Loucy (cell line): ENCODE measurements at regions not wholly inside any gene's neighbourhood (a gene's known extent, or its start where the extent isn't known, plus 50 kb on each side); places are given as distances from the start of the nearest gene placed in this dataset.

ENCODE experiments used
- H2AFZ ChIP-seq: fragments of 200-600 bp; sonication (generic); 2 replicates; pipeline ENCODE4 v1.6.0; 2016; ENCODE audit warnings: antibody characterized with exemption, mild to moderate bottlenecking, low read length, moderate library complexity
- H3F3A ChIP-seq: fragments of 200-600 bp; 2 replicates; pipeline ENCODE4 v1.6.0; 2016; ENCODE audit warnings: antibody characterized with exemption, low read depth, mild to moderate bottlenecking
- H3K27me3 ChIP-seq: fragments of 200-600 bp; sonication (generic); 2 replicates; pipeline ENCODE4 v1.6.1; 2014; ENCODE audit warnings: low read length, mild to moderate bottlenecking; ENCODE audit not compliant: insufficient read depth, poor library complexity, severe bottlenecking
- H3K36me3 ChIP-seq: fragments of 200-600 bp; sonication (generic); 2 replicates; pipeline ENCODE4 v1.6.1; 2016; ENCODE audit warnings: low read length; ENCODE audit not compliant: insufficient read depth
- H3K4me1 ChIP-seq: fragments of 200-600 bp; sonication (generic); 2 replicates; pipeline ENCODE4 v1.5.1; 2014; ENCODE audit warnings: low read length, mild to moderate bottlenecking; ENCODE audit not compliant: insufficient read depth, poor library complexity, severe bottlenecking
- H3K4me2 ChIP-seq: fragments of 200-600 bp; sonication (generic); 2 replicates; pipeline ENCODE4 v1.6.0; 2014; ENCODE audit warnings: antibody characterized with exemption, low read length, low read depth, mild to moderate bottlenecking; ENCODE audit not compliant: poor library complexity, severe bottlenecking
- H3K4me3 ChIP-seq: fragments of 200-600 bp; sonication (generic); 2 replicates; pipeline ENCODE4 v1.5.1; 2014; ENCODE audit warnings: low read length, mild to moderate bottlenecking, mixed read lengths; ENCODE audit not compliant: poor library complexity, severe bottlenecking
- H3K79me2 ChIP-seq: fragments of 200-600 bp; sonication (generic); 2 replicates; pipeline ENCODE4 v1.6.1; 2014; ENCODE audit warnings: low read length; ENCODE audit not compliant: insufficient read depth
- H3K9ac ChIP-seq: fragments of 200-600 bp; sonication (generic); 2 replicates; pipeline ENCODE4 v1.6.0; 2014; ENCODE audit warnings: mild to moderate bottlenecking, low read depth, low read length, moderate library complexity; ENCODE audit not compliant: poor library complexity, severe bottlenecking
- H3K9me2 ChIP-seq: fragments of 200-600 bp; sonication (generic); replicated peaks from 2 replicates; pipeline ENCODE4 v1.6.1; 2016; ENCODE audit warnings: low read depth, low read length, mixed read lengths
- H3K9me3 ChIP-seq: fragments of 200-600 bp; sonication (generic); 2 replicates; pipeline ENCODE4 v1.6.1; 2014; ENCODE audit warnings: mild to moderate bottlenecking, antibody characterized with exemption, low read length, low read depth; ENCODE audit not compliant: insufficient read depth
- H4K20me1 ChIP-seq: fragments of 200-600 bp; sonication (generic); 2 replicates; pipeline ENCODE4 v1.6.0; 2014; ENCODE audit warnings: antibody characterized with exemption, low read length, mild to moderate bottlenecking; ENCODE audit not compliant: insufficient read depth, poor library complexity, severe bottlenecking
- CTCF ChIP-seq: fragments of 200-600 bp; sonication (generic); conservative IDR thresholded peaks from 2 replicates; pipeline ENCODE4 v1.5.1; 2014; ENCODE audit warnings: mild to moderate bottlenecking, antibody characterized with exemption, low read length
- EZH2phosphoT487 ChIP-seq: fragments of 200-600 bp; IDR thresholded peaks from 2 replicates; pipeline ENCODE4 v1.6.1; 2018; ENCODE audit warnings: antibody characterized with exemption, mild to moderate bottlenecking, moderate library complexity, borderline replicate concordance

- peak overlapping the region; percentile 48 for H2AFZ ChIP-seq
- no peaks in the 10 kb centered on the region for H3K79me2 ChIP-seq
- H3K9ac ChIP-seq = no peak overlapping the region
Observed at GRCh38 chr2:64762301-64762997, 108.7 kb upstream of the SERTAD2 start.

GRCh38 chr2:64763126-64763525 lies 109.4 kb upstream of the SERTAD2 start:
- Histone ChIP-seq H3K9me3 (no peaks in the 10 kb centered on the region), H3K36me3 (no peaks in the 10 kb centered on the region), H3K4me2 (peak overlapping the region; percentile 8), H3F3A (no peaks in the 10 kb centered on the region), H2AFZ (peak overlapping the region; percentile 48), H3K79me2 (no peaks in the 10 kb centered on the region), H3K4me3 (no peak overlapping the region), H3K4me1 (peaks cover 14% of the 10 kb centered on the region), H3K9me2 (no peaks in the 10 kb centered on the region), H3K9ac (no peak overlapping the region), H4K20me1 (no peaks in the 10 kb centered on the region), H3K27me3 (no peaks in the 10 kb centered on the region)
- TF ChIP-seq CTCF = no peak
- TF ChIP-seq EZH2phosphoT487 = no peak

More at GRCh38 chr2:64762301-64762997, 108.7 kb upstream of the SERTAD2 start:
- H3K4me1 ChIP-seq = peaks cover 14% of the 10 kb centered on the region
- H3K4me3 ChIP-seq = no peak overlapping the region
- TF ChIP-seq EZH2phosphoT487 = no peak
- TF ChIP-seq CTCF = no peak
- no peaks in the 10 kb centered on the region for H3K9me3 ChIP-seq
- peak overlapping the region; percentile 8 for H3K4me2 ChIP-seq
- no peaks in the 10 kb centered on the region for H3K27me3 ChIP-seq
- no peaks in the 10 kb centered on the region for H4K20me1 ChIP-seq
- H3K36me3 ChIP-seq = no peaks in the 10 kb centered on the region
- no peaks in the 10 kb centered on the region for H3K9me2 ChIP-seq
- H3F3A ChIP-seq = no peaks in the 10 kb centered on the region

GRCh38 chr2:64765160-64765805 lies 111.6 kb upstream of the SERTAD2 start:
- Histone ChIP-seq H3K9ac (no peak overlapping the region), H3K4me2 (no peak overlapping the region), H3K4me3 (no peak overlapping the region), H3K9me3 (no peaks in the 10 kb centered on the region), H3K9me2 (no peaks in the 10 kb centered on the region), H4K20me1 (no peaks in the 10 kb centered on the region), H3K36me3 (no peaks in the 10 kb centered on the region), H2AFZ (peak overlapping the region; percentile 49; the same call in 1 of the 2 replicates), H3K79me2 (no peaks in the 10 kb centered on the region), H3K4me1 (peaks cover 23% of the 10 kb centered on the region), H3F3A (no peaks in the 10 kb centered on the region), H3K27me3 (no peaks in the 10 kb centered on the region)
- TF ChIP-seq CTCF (no peak), EZH2phosphoT487 (no peak)
